K562 (cell line): ENCODE measurements at regions not wholly inside any gene's neighbourhood (a gene's known extent, or its start where the extent isn't known, plus 50 kb on each side); places are given as distances from the start of the nearest gene placed in this dataset.

Source experiments
- ATAC-seq: fragments of 200-7000 bp; cut with Tn5 transposase; 3 replicates; pipeline ENCODE4 v1.9.1; 2020; ENCODE audit warnings: moderate library complexity
- BruUV-seq: library from RNA; stranded (reverse); fragments of 400-500 nt; replicated peaks from 2 replicates; lab custom pipeline; 2021; lab: Mats Ljungman, UMichigan
- CTCF ChIA-PET: fragments of 300-600 bp; formaldehyde crosslinking; extraction: SDS; loops from one replicate; lab custom pipeline; 2021; ENCODE audit warnings: low intra/inter-chr PET ratio; lab: Yijun Ruan, JAX
- POLR2A ChIA-PET: fragments of 300-600, 350-650 bp; sonication (Branson Sonifier 250); formaldehyde crosslinking; extraction: SDS; loops from one replicate; lab custom pipeline; 2021; ENCODE audit warnings: antibody characterized with exemption, inconsistent platforms; lab: Yijun Ruan, JAX
- DNase-seq, 4 experiments: peaks; one replicate each; pipeline versions ENCODE4 v3.0.0 to v3.0.0-alpha.2; 2011 to 2018; ENCODE audit warnings: low spot score in 3 of 4, mixed read lengths in 3 of 4; ENCODE audit errors: extremely low read depth in 1 of 4
- FAIRE-seq: peaks from 2 replicates; lab custom pipeline; 2011; peaks lifted over from hg19 to GRCh38; lab: Jason Lieb, UNC
- H2AFZ ChIP-seq: 2 replicates; pipeline ENCODE4 v1.6.0; 2011; ENCODE audit warnings: low read depth, low read length, control low read depth, inconsistent platforms
- H3K27ac ChIP-seq: fragments of 200-600 bp; 3 replicates; pipeline ENCODE4 v1.8.0; 2011; ENCODE audit warnings: low read depth, mild to moderate bottlenecking, control low read depth, inconsistent platforms, low read length, moderate library complexity, mixed read lengths; ENCODE audit errors: extremely low read depth
- H3K27me3 ChIP-seq, 2 experiments: fragments of 300-600 bp in 1 of 2; 2 replicates in 1 of 2; 3 replicates in 1 of 2; pipeline versions ENCODE4 v1.6.0 to v1.8.0; 2011; ENCODE audit warnings: inconsistent platforms in 2 of 2, low read length in 2 of 2, mild to moderate bottlenecking in 1 of 2, mixed read lengths in 1 of 2, moderate library complexity in 1 of 2; ENCODE audit not compliant: control insufficient read depth in 2 of 2, insufficient read depth in 2 of 2
- H3K36me3 ChIP-seq: fragments of 300-600 bp; 3 replicates; pipeline ENCODE4 v1.8.0; 2011; ENCODE audit warnings: mild to moderate bottlenecking, low read length, inconsistent platforms; ENCODE audit not compliant: control insufficient read depth, insufficient read depth
- H3K4me1 ChIP-seq, 2 experiments: fragments of 200-600 bp in 1 of 2; replicated peaks in 1 of 2; 2 replicates in 1 of 2; 3 replicates in 1 of 2; pipeline versions ENCODE4 v1.5.1 to v1.8.0; 2011; ENCODE audit warnings: inconsistent platforms in 2 of 2, low read length in 2 of 2, mild to moderate bottlenecking in 1 of 2, mixed read lengths in 1 of 2, moderate library complexity in 1 of 2; ENCODE audit not compliant: control insufficient read depth in 2 of 2, insufficient read depth in 2 of 2
- H3K4me2 ChIP-seq: 2 replicates; pipeline ENCODE4 v1.6.1; 2011; ENCODE audit warnings: low read length, control low read depth, inconsistent platforms, mixed read lengths; ENCODE audit not compliant: insufficient read depth
- H3K4me3 ChIP-seq: fragments of 200-600 bp; sonication (generic), shearing (Covaris generic); 2 replicates; pipeline ENCODE4 v1.5.1; 2016; ENCODE audit warnings: control low read depth, inconsistent platforms
- H3K79me2 ChIP-seq: fragments of 200-600 bp; 3 replicates; pipeline ENCODE4 v1.8.0; 2011; ENCODE audit warnings: low read length, inconsistent platforms; ENCODE audit not compliant: control insufficient read depth, insufficient read depth
- H3K9ac ChIP-seq, 2 experiments: 2 replicates each; pipeline versions ENCODE4 v1.6.0 to v1.6.1; 2011; ENCODE audit warnings: low read depth in 2 of 2, low read length in 2 of 2, control low read depth in 1 of 2, inconsistent platforms in 1 of 2, mild to moderate bottlenecking in 1 of 2, mixed read lengths in 1 of 2; ENCODE audit not compliant: insufficient read depth in 1 of 2
- H3K9me1 ChIP-seq: one replicate; pipeline ENCODE4 v1.6.0; 2011; ENCODE audit warnings: inconsistent platforms, mild to moderate bottlenecking, low read length, moderate library complexity; ENCODE audit not compliant: control insufficient read depth, insufficient read depth
- H3K9me3 ChIP-seq: replicated peaks from 2 replicates; pipeline ENCODE4 v1.5.1; 2011; ENCODE audit warnings: low read depth, low read length, inconsistent platforms; ENCODE audit not compliant: control insufficient read depth, insufficient read depth
- H4K20me1 ChIP-seq: replicated peaks from 2 replicates; pipeline ENCODE4 v1.6.1; 2011; ENCODE audit warnings: low read length, inconsistent platforms, mixed read lengths; ENCODE audit not compliant: control insufficient read depth, insufficient read depth
- HNRNPUL1 ChIP-seq: fragments of 200-400 bp; formaldehyde crosslinking; IDR thresholded peaks from 2 replicates; pipeline ENCODE4 v1.6.1; 2017; ENCODE audit warnings: low read length
- HSF4 ChIP-seq: fragments of 250-450 bp; sonication (Bioruptor Pico); IDR thresholded peaks from 2 replicates; pipeline ENCODE4 v2.1.2; 2022; ENCODE audit warnings: mild to moderate bottlenecking, moderate library complexity, borderline replicate concordance
- NR3C1 ChIP-seq: sonication (generic); formaldehyde crosslinking; IDR thresholded peaks from 2 replicates; pipeline ENCODE4 v1.8.1; 2022; ENCODE audit warnings: missing genetic modification reagents
- POLR3A ChIP-seq: IDR thresholded peaks from 2 replicates; pipeline ENCODE4 v1.6.1; 2011; ENCODE audit warnings: borderline replicate concordance, mild to moderate bottlenecking, moderate library complexity; ENCODE audit not compliant: insufficient read length, insufficient read depth; ENCODE audit errors: extremely low read depth
- PPARD ChIP-seq: fragments of 250-450 bp; sonication (Bioruptor Pico); IDR thresholded peaks from 2 replicates; pipeline ENCODE4 v1.8.0; 2022; ENCODE audit warnings: inconsistent platforms, mild to moderate bottlenecking, moderate library complexity
- RAD51 ChIP-seq: fragments of 450-650 bp; IDR thresholded peaks from 2 replicates; pipeline ENCODE4 v1.7.1; 2016; ENCODE audit warnings: low read depth, mild to moderate bottlenecking, borderline replicate concordance
- TRIM25 ChIP-seq: fragments of 450-650 bp; IDR thresholded peaks from 2 replicates; pipeline ENCODE4 v1.7.0; 2016; ENCODE audit warnings: borderline replicate concordance
- U2AF1 ChIP-seq: fragments of 200-400 bp; formaldehyde crosslinking; optimal IDR thresholded peaks from 2 replicates; pipeline ENCODE3; 2017; ENCODE audit warnings: mild to moderate bottlenecking, low read depth, low read length, moderate library complexity
- VEZF1 ChIP-seq: fragments of 200-800 bp; sonication (Bioruptor generic); IDR thresholded peaks from 2 replicates; pipeline ENCODE4 v1.6.1; 2017; ENCODE audit warnings: missing genetic modification characterization, missing compliant biosample characterization
- ZNF174 ChIP-seq: fragments of 250-450 bp; sonication (Bioruptor Pico); IDR thresholded peaks from 2 replicates; pipeline ENCODE4 v1.4.0; 2020; ENCODE audit warnings: mild to moderate bottlenecking
- ZNF311 ChIP-seq: fragments of 250-450 bp; sonication (Bioruptor Pico); IDR thresholded peaks from 2 replicates; pipeline ENCODE4 v1.4.0; 2020; ENCODE audit warnings: mild to moderate bottlenecking, moderate library complexity
- ZNF518B ChIP-seq: fragments of 250-450 bp; sonication (Bioruptor Pico); IDR thresholded peaks from 2 replicates; pipeline ENCODE4 v1.5.0; 2021; ENCODE audit warnings: mild to moderate bottlenecking, moderate library complexity
- in situ Hi-C: fragments of 300-500 bp; cut with MboI; formaldehyde crosslinking; loops from 4 replicates; pipeline ENCODE4 v1.15.0; 2018; ENCODE audit warnings: inconsistent platforms, mixed read lengths
- intact Hi-C: fragments of 100-400 bp; cut with micrococcal nuclease; formaldehyde crosslinking; loops from 2 replicates; pipeline ENCODE4 v1.14.2; 2022
- TF ChIP-seq, protein P1 (sequence below), 2 experiments: fragments of 450-650 bp in 1 of 2; sonication (generic) in 1 of 2; formaldehyde crosslinking in 1 of 2; IDR thresholded peaks in 1 of 2; conservative IDR thresholded peaks in 1 of 2; 2 replicates each; pipeline versions ENCODE4 v1.6.1 to v1.8.1; 2016 to 2023; ENCODE audit warnings: mild to moderate bottlenecking in 2 of 2, moderate library complexity in 2 of 2, inconsistent platforms in 1 of 2, missing genetic modification reagents in 1 of 2

GRCh38 chr1:98299313-98299712, 362.2 kb upstream of the SNX7 start:
- ATAC-seq (no peak), DNase-seq (no peak), FAIRE-seq (no peak)
- Histone ChIP-seq H3K9me1 (no peaks in the 10 kb centered on the region), H3K9me3 (no peaks in the 10 kb centered on the region), H3K36me3 (no peaks in the 10 kb centered on the region), H3K4me3 (no peak overlapping the region), H3K9ac (no peak overlapping the region), H4K20me1 (no peaks in the 10 kb centered on the region), H3K4me2 (no peak overlapping the region), H3K79me2 (no peaks in the 10 kb centered on the region), H3K27ac (no peak overlapping the region), H2AFZ (no peak overlapping the region), H3K4me1 (no peaks in the 10 kb centered on the region), H3K27me3 (no peaks in the 10 kb centered on the region)
- no TSS peak for BruUV-seq
- POLR2A ChIA-PET = no interaction called here
- CTCF ChIA-PET = no interaction called here
- in situ Hi-C loops (no loop called here), intact Hi-C loops (no loop called here)
- TF ChIP-seq, protein P1, sequence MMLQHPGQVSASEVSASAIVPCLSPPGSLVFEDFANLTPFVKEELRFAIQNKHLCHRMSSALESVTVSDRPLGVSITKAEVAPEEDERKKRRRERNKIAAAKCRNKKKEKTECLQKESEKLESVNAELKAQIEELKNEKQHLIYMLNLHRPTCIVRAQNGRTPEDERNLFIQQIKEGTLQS (IDR thresholded peaks at IDR 0.05) = no peak
- TF ChIP-seq, protein P1 (CRISPR knock-in tag; conservative IDR thresholded peaks at IDR 0.05) = no peak
- TF ChIP-seq ZNF518B (CRISPR knock-in tag) (no peak), PPARD (CRISPR knock-in tag) (no peak), ZNF311 (CRISPR knock-in tag) (no peak), VEZF1 (no peak), NR3C1 (CRISPR knock-in tag) (no peak), ZNF174 (CRISPR knock-in tag) (no peak), U2AF1 (no peak), POLR3A (no peak), RAD51 (no peak), HNRNPUL1 (no peak), TRIM25 (no peak), HSF4 (CRISPR knock-in tag) (no peak)
